HG03565 (cell line): ENCODE measurements at regions not wholly inside any gene's neighbourhood (a gene's known extent, or its start where the extent isn't known, plus 50 kb on each side); places are given as distances from the start of the nearest gene placed in this dataset.
"Not testable (repeated sequence)": the region's sequence is repeated elsewhere in the genome, so short reads cannot be mapped to it uniquely, and the experiment has no call there.

Experiments used
- ATAC-seq: cut with Tn5 transposase; IDR thresholded peaks from one replicate; pipeline ENCODE4 v1.9.1; 2021; ENCODE audit warnings: mild to moderate bottlenecking, moderate library complexity; ENCODE audit not compliant: unreplicated experiment

GRCh38 chr16:48951621-48952125, 330.0 kb downstream of the CBLN1 start:
- not testable (repeated sequence) for ATAC-seq

GRCh38 chr16:48950184-48950583, 331.5 kb downstream of the CBLN1 start:
- no peak for ATAC-seq

- no peak for ATAC-seq
Observed at GRCh38 chr16:48949636-48950035, 332.0 kb downstream of the CBLN1 start.

GRCh38 chr16:48948911-48949310, 332.7 kb downstream of the CBLN1 start:
- ATAC-seq = no peak

GRCh38 chr16:48947371-48947713, 334.3 kb downstream of the CBLN1 start:
- ATAC-seq = no peak

GRCh38 chr16:48946686-48947370, 334.8 kb downstream of the CBLN1 start:
- no peak for ATAC-seq

- ATAC-seq = no peak
Observed at GRCh38 chr16:48942996-48943395, 333.0 kb upstream of the N4BP1 start.

- no peak for ATAC-seq
Observed at GRCh38 chr16:48936811-48937210, 326.8 kb upstream of the N4BP1 start.

GRCh38 chr16:48932216-48932855, 322.4 kb upstream of the N4BP1 start:
- ATAC-seq = no peak

GRCh38 chr16:48930951-48931553, 321.1 kb upstream of the N4BP1 start:
- no peak for ATAC-seq

GRCh38 chr16:48919791-48920190, 309.8 kb upstream of the N4BP1 start:
- no peak for ATAC-seq

GRCh38 chr16:48918520-48919258, 308.7 kb upstream of the N4BP1 start:
- no peak for ATAC-seq

- no peak for ATAC-seq
Observed at GRCh38 chr16:48916566-48916965, 306.6 kb upstream of the N4BP1 start.

GRCh38 chr16:48914070-48914469, 304.1 kb upstream of the N4BP1 start:
- ATAC-seq = no peak

GRCh38 chr16:48913384-48913783, 303.4 kb upstream of the N4BP1 start:
- no peak for ATAC-seq

GRCh38 chr16:48912360-48912759, 302.4 kb upstream of the N4BP1 start:
- no peak for ATAC-seq

GRCh38 chr16:48911700-48912099, 301.7 kb upstream of the N4BP1 start:
- ATAC-seq = no peak

GRCh38 chr16:48910214-48910613, 300.2 kb upstream of the N4BP1 start:
- no peak for ATAC-seq

GRCh38 chr16:48909231-48909630, 299.3 kb upstream of the N4BP1 start:
- ATAC-seq = no peak

GRCh38 chr16:48907906-48908634, 298.1 kb upstream of the N4BP1 start:
- ATAC-seq = peak; percentile 70
